ENCODE measurements at regions not wholly inside any gene's neighbourhood (a gene's known extent, or its start where the extent isn't known, plus 50 kb on each side); places are given as distances from the start of the nearest gene placed in this dataset.

DNA sequence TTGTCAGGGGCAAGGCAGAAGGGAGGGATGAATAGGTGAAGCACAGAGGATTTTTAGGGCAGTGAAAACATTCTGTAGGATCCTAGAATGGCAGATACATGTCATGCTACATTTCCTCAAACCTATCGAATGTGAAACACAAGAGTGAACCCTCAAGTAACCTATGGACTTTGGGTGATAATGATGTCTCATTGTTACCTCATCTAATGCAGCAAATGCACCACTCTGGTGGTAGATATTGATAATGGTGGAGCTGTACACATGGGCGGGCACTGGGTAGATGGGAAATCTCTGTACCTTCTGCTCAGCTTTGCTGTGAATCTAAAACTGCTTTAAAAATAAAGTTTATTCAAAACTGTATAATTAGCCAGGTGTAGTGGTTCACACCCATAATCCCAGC, 95.2 kb upstream of the NCK2 start:
- DNase-seq: no peak

DNA sequence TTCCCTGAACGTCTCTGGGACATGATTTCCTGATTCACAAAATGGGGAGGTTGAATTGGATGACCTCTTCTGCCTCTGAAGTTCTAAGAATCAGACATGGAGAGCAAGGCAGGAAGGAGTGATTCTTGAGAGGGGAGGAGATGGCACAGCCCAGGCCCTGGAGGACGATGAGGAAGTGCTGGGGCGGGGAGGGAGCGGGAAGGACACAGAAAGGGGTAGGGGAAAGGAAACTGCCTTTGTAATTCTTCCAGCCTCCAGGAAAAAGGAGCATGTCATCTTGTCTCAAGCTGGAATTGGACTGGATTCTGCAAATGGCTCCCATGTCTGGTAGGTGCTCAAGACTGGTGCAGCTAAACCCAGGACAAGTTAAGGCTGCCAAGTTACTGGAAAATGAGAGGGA, 97.0 kb upstream of the NCK2 start:
- no peak for DNase-seq

DNA sequence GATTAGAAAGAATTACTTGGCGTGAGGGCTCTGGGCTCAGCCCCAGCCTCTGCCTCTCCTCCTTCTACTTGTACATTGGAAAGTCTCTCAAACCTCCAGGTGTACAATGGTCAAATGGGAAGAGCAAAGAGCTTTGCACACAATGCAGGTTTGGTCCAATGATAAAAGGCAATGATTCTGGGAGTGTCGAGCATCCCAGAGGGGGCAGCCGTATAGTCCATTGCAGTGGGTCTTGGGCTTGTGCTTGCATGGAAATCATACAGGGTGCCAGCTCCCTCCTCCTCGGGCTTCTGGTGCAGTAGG, 98.0 kb upstream of the NCK2 start:
- DNase-seq: no peak

DNA sequence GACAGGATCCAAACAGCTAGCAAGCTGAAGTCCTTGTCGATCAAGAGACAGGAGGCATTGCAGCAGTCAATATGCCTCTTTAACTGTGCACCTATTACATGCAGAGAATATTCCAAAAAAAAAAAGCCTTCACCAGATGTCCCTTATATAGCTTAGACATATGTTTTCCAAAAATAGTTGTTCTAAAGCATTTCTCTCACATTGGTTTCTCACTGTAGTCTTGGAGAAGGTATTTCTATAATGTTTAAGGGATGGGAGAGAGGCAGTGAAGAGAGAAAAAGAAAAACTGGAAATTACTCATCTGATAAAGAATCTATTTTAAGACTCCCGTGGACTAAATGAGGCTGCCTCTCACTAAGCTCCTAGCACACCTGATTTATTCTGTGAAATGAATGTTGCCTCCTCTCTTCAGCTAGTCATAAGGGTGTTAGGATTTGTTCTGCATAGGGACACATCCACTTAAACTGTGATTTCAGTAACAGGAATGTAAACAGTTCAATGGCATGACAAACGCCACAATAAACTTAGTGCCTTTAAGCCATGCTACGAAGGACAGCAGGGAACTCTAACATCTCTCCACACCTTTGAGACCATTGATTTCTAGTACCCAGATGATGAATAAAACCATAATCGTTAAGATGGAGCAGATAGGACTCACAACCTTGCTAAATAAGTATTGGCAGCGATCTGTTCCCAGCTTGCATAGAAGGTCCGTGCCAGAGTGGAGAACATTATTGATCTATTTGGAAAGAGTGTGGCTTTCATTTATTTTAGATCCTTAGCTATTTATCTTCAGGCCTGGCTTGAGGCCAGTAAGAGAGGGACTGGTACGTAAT, 98.6 kb upstream of the NCK2 start:
- DNase-seq: no peak

DNA sequence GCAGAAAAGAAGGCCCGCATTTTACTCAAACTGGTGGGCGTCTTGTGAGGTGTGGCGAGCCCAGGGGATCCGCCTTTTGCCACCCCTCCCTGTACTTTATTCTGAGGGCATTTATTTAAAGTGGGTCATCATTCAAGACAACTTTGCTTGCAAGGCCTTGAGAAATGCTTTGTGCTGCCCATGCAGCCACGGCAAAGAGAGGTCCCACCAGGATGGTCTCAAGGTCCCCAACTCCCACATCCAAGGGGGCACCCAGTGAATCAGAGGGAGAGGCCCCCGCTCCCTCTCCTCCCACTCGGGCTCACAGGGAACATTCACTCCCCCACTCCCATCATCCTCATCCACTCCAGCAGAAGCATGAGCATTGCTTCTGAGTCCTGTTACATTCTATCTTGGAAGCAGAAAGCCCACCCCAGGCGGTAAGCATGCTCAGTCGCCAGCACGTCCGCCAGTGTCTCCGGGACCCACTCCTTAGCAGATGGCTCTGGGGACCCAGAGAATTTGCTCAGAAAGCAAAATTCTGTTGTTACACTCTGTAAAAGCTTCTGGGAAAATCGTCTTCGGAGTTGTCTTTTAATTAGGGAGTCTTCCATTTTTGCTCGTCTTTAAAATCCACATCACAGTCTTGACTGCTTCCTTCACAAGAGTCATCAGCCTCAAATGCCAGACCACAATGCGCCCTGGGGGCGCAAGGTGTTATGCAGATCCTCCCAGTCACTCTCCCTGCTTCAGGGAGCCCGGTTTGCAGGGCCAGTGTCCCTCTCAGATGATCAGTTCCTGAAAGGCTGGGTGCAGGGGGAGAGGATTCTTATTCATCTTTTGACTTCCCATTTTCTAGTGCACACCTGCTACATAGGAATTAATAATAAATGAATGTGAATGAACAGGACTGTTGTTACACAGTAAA, 99.4 kb upstream of the NCK2 start:
- DNase-seq: no peak

DNA sequence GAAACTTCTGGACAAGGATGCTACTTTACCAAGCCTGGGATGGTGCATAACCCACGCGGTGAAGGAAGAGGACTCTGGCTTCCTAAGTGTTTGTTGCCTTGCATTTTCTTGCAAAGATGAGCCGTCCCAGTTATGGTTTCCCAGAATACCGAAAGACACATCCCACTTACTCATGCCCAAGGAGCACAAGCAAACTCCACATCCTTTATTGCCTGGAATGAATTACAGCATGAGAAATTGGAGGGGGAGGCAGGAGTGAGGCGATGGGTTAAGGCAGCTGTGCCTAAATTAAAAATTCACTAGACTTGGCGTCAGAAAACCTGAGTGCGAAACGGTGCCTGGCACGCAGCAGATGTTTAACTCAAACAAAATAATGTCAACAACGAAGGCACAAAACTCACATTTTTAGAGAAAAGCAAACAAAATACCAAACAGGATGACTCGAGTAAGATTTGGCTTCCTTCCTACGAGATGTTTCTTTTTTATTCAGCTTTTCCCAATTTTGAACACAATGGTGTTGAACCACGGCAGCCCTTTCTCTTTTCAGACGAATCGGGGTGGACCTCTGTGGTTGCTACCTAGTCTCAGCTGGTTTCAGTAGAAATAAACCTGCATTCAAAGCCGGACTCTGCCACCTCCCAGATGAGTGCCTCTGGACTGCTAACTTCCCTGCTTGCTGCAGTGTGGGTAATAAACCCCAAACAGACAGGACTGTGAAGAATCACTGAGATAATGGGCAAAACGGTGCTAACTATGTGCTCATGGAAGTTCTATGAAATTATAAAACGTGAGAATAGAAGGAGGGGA, 100.3 kb upstream of the NCK2 start:
- DNase-seq: no peak

DNA sequence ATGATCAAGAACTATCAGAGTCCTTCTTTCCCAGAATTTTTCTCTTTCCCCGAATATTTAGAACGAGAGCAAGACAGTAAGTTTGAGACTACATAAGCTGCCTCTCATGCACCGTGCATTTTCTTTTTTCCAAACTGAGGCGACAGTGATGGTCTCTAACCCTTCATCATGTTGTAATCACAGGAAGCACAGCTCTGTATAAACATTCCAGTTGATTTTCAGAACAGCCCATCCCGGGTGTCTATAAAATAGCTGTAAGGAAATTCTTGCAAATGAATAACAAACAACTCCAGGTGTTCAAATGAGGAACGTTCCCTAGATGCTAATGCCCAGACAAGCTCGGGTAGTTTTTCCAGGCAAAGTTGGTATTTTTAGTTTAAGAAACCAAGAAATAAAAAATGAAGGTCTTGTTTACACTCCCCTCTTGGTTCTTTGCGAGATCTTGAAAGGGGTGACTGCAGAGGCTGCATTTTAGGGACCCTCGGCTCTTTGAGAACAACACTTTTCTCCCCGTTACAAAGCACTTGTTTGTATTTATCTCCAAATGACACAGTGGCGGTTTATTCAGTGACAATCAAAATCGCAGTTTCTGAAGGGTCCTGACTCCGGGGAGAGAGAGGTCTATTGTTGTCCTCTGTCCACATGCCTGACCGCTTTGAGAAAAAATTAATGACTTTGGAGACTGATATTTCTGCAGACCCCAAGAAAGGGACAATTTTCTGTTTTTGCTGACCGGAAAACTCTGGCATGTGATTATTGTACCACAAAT, 101.1 kb upstream of the NCK2 start:
- DNase-seq: no peak

DNA sequence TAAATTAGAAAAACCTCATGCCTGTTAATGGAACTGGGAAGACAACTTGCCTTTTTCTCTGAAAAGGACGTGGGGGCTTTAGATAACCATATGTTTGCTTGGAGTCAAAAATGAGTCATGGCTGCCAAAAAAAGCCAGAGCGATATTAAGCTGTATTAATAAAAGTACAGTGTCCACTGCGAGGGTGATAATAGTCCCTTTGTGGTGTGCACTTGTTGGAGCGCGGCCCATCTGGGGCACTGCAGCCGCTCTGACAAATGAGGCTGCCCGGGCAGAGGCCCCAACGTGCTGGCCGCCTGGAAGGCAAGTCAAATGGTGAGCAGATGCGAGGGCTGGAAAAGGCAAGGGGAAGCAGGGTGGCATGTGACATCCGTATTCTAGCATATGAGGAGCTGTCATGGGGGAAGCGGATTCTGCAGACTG, 103.3 kb upstream of the NCK2 start:
- DNase-seq: no peak

DNA sequence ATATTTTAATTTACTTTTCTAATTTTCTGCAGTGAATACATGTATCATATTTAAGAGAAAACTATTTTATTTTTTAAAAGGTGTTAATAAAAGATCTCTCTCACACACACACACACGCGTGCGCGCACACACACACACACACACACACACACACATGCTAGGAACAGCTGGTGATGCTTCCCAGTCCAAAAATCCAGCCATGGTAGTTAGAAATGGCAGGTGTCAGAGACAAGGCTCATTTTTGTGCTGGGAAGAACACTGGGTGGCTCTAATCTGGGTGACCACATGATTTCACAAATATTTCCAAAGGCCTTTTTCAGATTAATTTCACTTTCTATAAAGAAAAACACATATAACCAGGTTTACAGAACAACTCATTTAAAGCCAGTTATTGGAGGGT, 104.5 kb upstream of the NCK2 start:
- DNase-seq: no peak

DNA sequence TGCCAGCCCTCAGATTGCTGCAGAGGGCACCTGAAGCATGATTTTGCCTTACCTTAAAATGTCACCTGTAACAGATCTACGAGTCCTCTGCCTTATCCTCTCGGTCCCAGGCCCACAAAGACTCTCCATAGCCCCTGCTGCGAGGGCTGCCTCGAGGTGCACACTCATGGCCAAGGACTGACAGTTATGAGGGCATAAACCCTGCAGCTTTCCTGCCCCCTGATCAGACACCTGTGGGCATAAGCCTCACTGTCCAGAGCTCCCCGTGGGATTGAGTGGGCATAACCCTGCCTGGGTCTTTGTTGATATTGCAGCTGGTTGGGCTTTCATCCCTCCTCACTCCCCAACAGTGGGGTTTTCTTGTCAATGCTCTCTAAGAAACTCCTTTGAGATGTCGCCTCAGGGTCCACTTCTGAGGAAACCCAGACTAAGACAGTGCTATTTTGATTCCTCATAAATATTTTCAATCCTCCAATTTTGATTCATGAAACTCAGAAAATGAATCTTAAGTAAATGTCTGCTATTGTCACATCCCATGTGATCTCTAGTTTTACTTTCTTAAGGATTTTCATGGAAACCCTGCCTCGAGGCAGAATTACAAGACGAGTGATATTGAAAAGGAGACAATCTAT, 108.5 kb upstream of the NCK2 start:
- no peak for DNase-seq

DNA sequence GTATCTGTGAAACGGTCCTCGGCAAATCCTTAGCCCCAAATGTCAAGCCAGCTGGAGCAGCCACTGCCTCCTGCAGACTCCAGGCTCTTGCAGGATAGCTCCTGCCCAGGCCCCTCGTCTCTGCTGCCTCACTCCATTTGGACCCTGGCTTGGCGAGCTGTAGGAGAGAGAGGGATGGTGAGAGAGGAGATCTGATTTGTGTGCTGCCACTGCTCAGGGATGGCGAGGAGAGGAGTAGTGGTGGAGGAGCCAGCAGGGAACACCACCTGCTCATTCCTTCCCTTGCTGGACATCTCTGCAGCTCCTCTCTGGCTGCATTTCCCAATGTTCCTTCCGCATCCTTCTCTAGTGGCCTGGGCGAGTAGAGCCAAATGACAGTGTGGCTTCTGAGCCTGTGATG, 109.1 kb upstream of the NCK2 start:
- DNase-seq: no peak

DNA sequence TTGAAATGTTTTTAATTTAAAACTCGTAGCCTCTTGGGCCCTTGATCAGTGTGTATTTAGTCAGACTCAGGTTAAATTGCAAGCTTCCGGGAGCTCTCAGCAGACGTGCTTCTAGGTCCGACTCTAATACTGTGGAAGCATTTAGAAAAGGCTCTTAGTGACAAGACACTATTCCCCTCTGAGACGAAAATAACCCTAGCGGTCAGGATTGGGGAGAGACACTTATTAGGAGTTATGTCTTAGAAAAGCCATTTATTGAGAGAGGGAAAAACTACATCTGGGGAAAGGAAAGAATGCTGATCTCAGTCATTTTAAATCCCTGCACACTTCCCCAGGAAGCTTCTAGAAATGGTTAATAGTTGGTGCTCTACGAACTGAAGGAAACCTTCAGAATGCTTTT, 110.5 kb upstream of the NCK2 start:
- no peak for DNase-seq

DNA sequence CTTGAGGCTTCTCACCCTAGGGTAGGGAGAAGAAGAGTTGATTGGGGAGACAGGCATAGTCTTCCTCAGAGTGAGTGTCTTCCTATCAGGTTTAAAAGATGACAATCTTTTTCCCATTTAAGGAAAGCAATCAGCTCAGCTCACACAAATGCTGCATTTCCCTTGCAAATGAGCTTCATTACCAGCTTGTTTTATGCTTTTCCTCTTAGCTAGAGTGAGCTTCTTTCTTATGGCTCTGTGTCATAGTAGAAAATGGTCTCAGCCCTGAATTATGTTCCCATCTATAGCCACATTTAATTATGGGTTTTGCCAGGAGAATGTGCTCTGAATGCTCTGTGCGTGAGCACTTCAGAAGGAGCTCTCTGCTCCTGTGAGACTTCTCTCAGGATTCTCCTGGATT, 112.8 kb upstream of the NCK2 start:
- DNase-seq: no peak

DNA sequence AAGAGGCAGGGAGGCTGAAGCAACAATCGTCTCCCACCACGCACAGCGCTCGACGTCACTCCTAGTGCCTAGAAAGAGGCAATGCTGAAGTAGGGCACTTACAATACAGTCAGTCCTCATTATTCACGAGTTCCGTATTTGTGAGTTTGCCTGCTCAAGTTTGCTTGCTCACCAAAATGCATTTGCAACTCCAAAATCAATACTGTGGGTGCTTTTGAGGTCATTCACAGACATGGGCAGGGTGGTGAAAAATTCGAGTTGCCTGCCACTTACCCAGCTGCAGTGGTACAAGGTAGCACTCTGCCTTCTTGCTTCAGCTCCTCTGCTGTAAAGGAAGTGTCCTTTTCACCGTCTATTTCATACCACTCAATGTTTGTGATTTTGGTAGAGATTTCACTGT, 113.7 kb upstream of the NCK2 start:
- no peak for DNase-seq

DNA sequence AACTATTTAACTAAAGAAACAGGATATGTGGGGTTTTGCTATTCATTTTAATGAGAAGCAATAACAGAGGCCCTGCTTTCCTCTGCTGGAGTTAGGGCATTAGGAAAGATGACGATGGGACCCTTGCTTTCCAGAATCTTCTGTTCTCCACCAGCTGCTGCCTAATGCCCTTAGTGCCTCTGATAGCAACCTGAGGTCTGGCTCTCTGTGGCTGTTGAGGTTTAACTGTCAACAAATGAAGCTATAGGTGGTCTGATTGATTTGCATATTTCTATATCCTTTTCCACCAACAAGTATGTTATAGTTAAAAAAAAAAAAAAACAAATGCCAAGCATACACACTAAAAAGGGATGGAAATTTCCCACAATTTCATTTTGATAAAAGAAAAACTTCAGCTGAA, 115.1 kb upstream of the NCK2 start:
- no peak for DNase-seq

DNA sequence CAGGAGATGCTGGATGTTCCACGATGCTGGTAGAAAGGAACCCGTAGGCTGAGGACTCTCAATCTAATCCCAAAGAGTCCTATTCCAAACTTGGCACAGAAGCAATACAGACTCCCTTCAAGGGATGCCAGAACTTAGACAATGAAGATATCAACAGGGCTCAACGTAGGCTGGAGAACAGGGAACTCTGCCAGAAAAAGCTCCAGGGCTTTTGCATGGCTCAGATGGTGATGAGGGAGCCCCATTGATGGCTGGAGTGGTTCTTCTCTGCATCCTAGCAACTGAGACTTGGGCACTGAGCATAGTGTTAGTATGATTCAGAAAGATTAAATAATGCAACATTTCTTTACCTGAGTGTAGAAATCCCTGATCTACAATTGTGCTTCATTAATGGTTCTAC, 117.2 kb upstream of the NCK2 start:
- DNase-seq: no peak

DNA sequence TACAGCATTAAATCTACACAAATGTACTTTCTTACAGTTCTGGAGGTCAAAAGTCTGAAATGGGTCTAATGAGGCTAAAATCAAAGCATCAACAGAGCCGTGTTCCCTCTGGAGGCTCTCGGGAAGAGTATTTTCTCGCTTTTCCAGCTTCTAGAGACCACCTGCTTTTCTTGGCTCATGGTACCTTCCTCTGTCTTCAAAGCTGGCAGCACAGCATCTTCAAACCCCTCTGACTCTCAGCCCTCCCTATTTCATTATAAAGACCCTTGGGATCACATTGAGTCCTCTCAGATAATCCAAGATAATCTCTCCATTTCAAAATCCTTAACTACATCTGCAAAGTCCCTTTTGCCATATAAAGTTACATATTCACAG, 117.8 kb upstream of the NCK2 start:
- no peak for DNase-seq

DNA sequence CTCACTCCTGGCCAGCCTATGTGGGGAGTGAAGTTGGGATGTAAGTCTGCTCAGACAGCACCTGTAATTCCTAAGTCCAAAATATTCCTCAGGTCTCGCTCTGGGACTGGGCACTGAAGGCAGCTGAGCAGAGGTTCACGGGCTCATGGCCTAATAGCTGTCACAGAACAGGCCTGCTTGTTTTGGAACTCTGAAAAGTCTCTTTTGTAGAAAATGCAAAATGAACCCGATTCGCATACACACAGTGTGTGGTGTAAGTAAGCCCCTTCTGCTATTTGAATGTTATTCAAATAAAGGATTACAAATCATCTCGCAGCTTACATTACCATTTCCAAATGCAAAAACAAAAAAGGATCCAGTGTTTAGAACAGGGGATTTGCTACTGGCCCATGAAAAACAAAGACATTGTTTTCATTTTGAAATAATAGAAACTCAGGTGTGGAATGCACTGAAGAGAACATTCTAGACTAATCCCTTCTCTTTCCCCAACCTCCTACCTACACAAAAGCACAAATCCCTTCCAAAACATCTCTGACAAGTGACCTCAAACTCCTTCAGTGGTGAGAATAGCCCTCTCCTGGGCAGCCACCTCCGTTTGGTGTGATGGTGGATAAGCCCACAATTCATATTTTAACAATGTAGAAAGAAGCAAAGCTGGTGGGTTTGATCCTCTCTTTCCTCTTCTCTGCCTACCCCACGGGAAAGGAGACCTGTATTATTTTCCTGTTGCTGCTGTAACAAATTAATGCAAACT, 118.3 kb upstream of the NCK2 start:
- DNase-seq: no peak

DNA sequence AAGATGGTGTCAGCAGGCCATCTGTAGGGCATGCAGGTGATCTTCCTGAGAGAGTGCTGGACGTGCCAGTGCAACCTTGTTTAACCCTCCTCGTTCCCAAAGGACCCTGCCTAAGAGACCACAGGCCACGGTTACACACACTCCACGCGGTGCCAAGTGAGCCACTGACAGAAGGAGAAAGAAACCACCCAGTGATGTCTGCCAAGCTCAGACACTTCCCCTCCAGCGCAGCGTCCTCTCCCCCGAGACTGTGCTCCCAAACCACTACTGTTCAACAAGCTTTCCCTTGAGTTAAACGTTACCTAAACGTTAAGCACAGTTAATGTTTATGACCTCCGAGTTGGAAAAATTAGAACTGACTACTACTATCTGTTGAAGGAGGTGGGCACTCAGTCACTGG, 119.1 kb upstream of the NCK2 start:
- DNase-seq: no peak

DNA sequence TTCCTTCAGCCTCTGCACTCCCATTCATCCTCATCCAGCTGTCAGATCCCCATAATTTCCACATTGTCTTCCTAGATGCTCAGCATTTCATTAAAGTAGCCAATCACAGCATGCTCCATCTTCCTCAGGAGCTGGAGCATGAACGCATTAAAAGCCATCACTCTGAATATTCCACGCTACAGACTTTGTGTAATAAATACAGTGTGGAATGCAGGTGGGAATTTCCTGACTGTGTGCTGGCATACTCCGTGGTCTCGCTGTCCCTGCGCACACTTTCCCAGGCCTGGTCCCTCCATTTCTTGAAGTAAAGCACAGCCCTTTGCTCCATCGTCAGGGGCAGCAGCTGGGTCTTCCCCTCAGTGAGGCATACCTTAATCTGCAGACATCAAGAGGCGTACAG, 123.7 kb upstream of the NCK2 start:
- no peak for DNase-seq

DNA sequence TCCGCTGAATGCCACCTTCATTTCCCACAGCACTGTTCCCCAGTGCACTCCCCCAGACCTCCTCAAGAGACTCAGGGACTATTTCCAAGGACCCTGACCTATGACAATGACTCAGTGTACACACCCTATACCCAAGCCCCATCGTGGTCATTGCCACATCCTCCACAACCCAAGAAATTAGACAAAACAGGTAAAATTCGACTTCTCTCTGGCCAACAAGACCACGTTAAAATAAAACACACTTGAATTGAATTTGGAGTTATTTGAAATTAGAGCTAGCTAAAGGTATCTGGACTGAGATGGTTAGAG, 126.4 kb upstream of the NCK2 start:
- no peak for DNase-seq

Measured in AML-193 (cell line).